ENCODE measurements at regions not wholly inside any gene's neighbourhood (a gene's known extent, or its start where the extent isn't known, plus 50 kb on each side); places are given as distances from the start of the nearest gene placed in this dataset.
"Not testable (repeated sequence)": the region's sequence is repeated elsewhere in the genome, so short reads cannot be mapped to it uniquely, and the experiment has no call there.

DNA sequence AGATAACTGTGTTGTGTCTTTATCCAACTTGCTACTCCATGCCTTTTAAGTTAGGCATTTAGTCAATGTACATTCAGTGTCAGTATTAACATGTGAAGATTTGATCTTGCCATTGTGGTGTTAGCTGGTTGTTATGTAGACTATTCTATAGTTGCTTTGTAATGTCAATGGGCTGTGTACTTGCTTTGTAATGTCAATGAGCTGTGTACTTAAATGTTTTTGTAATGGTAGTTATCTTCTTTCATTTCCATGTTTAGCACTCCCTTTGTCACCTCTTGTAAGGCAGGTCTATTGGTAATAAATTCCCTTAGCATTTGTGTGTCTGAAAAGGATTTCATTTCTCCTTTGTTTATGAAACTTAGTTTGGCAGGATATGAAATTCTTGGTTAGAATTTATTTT lies 53.4 kb downstream of the MC4R start:
- DNase-seq (ENCODE audit: low read depth in 2 of 2): no peak

- no peak for DNase-seq (ENCODE audit: low read depth in 2 of 2)
Measured at GRCh38 chr18:60311676-60312360, 60.8 kb downstream of the MC4R start.

- no peak for DNase-seq (ENCODE audit: low read depth in 2 of 2)
Measured at GRCh38 chr18:60295674-60296073, 76.9 kb downstream of the MC4R start.

GRCh38 chr18:60292186-60292585 lies 80.4 kb downstream of the MC4R start:
- DNase-seq (ENCODE audit: low read depth in 2 of 2): no peak

GRCh38 chr18:60279391-60279790 lies 93.2 kb downstream of the MC4R start:
- no peak for DNase-seq (ENCODE audit: low read depth in 2 of 2)

GRCh38 chr18:60277855-60278480 lies 94.6 kb downstream of the MC4R start:
- no peak for DNase-seq (ENCODE audit: low read depth in 2 of 2)

DNA sequence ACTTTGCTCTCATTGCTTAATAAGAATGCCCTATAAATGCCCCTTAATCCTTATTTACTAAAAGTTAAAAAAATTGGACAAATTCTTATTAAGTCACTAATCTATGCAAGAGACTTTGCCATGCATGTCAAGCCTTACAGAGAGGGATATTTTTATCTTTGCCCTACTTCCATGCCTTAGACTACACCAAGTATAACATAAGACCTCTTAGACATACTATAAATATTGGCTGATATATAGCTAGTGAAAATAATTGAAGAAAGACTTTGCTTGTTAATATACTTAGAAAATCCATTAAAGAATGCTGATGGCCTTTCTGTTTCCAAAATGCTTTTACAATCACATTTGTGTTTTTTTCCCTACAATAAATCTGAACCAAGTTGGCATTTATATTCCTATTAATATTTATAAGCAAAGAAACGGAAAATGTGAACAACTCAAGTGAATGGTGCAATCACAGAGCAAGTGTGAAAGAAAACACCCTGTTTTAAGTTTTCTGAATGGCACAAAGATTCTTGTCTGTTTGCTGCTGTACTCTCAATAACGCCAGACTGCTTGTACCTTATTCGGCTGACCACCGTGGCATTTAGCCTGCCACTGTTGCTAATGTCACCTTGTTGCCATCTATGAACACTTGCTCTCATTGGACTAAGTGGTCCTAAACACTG lies 105.0 kb downstream of the MC4R start:
- no peak for DNase-seq (ENCODE audit: low read depth in 2 of 2)

DNA sequence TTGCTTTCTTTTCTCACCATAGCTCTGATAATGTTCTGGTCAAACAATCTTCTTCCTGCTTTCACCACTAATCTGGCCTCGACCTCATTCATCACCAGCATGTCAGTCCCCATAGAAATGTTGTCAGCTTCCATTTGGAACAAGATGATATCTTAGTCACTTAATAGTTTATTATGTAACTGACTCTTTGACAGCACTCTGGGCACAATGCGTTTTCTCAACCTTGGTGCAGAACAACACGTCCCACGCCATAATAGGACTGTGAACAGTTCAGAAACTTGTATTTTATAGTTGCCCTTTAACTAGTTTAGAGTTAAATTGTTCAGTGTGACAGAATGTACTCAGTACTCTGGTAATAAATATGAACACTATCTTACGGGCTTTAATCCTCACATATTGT lies 106.0 kb downstream of the MC4R start:
- DNase-seq (ENCODE audit: low read depth in 2 of 2): no peak

DNA sequence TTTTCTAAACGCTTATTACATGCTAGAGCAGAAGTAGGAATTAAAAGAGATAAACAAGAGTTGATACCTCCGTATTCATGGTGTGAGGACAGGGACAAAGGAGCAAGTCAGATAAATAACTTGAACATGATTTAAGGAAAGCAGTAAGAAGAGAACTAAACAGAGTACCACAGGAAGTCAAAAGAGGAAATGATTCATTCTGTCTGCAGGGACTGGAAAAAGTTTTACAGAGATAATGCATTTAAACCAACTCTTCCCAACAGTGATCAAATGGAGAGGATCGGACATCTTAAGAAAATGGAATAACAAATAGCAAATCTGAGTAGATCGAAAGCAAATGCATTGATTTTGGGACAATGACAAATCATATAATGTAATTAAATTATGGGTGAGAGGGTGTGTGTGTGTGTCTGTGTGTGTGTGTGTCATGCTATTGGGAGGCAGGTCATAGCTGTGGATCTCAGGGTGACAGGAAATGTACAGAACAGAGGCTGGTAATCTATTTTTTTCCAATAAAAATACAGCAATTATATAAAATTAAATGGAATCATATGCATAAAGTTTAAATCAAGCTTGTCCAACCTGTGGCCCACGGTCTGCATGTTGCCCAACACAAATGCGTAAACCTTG lies 113.4 kb downstream of the MC4R start:
- no peak for DNase-seq (ENCODE audit: low read depth in 2 of 2)

- DNase-seq (ENCODE audit: low read depth in 2 of 2): no peak
Measured at GRCh38 chr18:60249388-60249787, 123.2 kb downstream of the MC4R start.

DNA sequence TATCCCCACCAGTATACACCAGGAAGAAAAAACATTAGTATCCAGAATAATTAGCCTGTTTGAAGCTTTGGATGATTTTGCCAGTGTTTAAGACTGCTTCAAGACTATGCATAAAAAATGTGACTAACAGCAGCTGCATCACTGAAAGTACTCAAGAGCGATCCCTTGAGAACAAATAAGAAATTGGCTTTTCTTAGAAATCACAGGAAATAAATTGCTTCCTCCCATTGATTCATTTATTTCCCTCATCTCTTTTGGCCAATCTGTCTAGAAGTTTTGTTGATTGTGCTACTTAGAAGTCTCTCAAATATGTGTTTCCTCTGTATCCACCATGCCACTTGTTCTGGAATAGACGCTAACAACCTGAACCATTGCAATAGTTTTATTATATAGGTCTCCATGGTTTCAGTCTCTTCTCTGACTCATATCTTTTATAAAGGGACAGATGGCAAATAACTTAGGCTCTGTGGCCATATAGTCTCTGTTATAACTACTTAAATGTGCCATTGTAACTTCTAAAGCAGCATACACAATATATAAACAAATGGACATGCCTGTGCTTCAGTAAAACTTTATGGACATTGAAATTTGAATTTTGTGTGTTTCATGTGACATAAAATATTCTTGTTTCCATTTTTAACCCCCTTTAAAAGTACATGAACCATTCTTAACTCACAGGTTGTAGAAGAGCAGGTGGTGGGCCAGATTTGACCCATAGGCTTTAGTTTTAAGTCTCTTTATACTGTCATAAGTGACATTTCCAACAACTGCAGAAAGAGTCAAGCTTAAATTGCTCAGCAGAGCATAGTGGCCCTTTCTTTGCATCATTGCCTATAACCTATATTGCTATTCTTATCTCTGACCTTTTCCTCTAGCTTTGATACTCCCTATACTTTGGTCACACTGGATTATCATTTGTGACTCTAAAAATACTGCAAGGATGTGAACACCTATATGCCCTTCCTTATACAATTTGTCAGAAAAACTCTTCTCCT lies 123.9 kb downstream of the MC4R start:
- DNase-seq (ENCODE audit: low read depth in 2 of 2): no peak

- DNase-seq (ENCODE audit: low read depth in 2 of 2): no peak
Measured at GRCh38 chr18:60247103-60247502, 125.5 kb downstream of the MC4R start.

GRCh38 chr18:60246606-60247005 lies 126.0 kb downstream of the MC4R start:
- no peak for DNase-seq (ENCODE audit: low read depth in 2 of 2)

GRCh38 chr18:60245096-60245495 lies 127.5 kb downstream of the MC4R start:
- DNase-seq (ENCODE audit: low read depth in 2 of 2): no peak

DNA sequence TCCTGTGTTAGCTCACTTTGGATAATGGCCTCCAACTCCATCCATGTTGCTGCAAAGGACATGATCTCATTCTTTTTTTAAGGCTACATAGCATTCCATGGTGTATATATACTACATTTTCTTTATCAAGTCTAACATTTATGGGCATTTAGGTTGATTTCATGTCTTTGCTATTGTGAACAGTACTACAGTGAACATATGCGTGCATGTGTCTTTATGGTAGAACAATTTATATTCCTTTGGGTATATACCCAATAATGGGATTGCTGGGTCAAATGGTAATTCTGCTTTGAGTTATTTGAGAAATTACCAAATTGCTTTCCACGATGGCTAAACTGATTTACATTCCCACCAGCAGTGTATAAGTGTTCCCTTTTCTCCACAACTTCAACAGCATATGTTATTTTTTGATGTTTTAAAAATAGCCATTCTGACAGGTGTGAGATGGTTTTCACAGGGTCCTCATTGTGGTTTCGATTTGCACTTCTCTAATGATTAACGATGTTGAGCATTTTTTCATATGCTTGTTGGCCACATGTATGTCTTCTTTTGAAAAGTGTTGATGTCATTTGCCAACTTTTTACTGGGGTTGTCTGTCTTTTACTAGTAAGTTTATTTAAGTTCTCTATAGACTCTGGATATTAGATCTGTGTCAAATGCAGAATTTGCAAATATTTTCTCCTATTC lies 133.4 kb downstream of the MC4R start:
- not testable (repeated sequence) for DNase-seq (ENCODE audit: low read depth in 2 of 2)

GRCh38 chr18:60235164-60235563 lies 137.4 kb downstream of the MC4R start:
- no peak for DNase-seq (ENCODE audit: low read depth in 2 of 2)

DNA sequence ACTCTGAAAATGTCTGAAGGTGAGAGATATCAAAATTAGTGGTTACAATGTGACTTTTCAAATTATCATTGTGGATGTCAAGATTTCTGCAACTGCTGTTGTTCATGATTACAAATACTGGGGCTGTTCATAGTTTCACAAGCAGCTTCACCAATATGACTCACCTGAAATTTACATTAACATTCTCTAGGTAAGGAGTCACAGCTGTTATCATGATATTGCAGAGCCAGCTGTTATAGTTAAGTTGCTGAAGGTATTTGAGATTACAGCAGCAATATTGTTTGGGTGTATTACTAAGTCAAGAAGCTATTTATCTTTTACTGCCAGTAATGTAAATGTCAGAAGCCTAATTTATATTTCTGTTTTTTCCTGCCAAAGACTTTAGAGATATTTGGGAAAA lies 140.0 kb downstream of the MC4R start:
- no peak for DNase-seq (ENCODE audit: low read depth in 2 of 2)

- DNase-seq (ENCODE audit: low read depth in 2 of 2): no peak
Measured at GRCh38 chr18:60228609-60229595, 143.7 kb downstream of the MC4R start.

GRCh38 chr18:60215432-60215831 lies 157.1 kb downstream of the MC4R start:
- DNase-seq (ENCODE audit: low read depth in 2 of 2): no peak

DNA sequence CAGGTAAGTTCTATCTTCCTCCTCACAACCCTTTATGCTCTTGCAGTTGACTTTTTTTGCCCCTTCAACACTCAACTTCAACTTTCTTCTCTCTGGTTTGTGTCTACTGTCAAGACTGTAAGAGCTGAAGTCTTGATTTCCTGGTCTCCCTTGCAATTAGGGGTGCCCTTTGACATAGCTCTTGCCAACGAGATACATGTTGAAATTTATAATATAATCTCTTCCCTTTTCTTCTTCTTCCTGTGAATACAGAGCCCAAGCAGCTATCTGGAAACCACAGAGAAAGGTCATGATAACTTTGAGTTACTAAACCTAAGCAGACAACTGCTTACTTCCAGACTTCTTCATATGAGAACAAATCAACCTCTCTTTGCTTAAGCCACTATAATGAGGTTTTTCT lies 163.5 kb downstream of the MC4R start:
- no peak for DNase-seq (ENCODE audit: low read depth in 2 of 2)
